HG02870 (cell line): ENCODE measurements at regions not wholly inside any gene's neighbourhood (a gene's known extent, or its start where the extent isn't known, plus 50 kb on each side); places are given as distances from the start of the nearest gene placed in this dataset.
"Not testable (repeated sequence)": the region's sequence is repeated elsewhere in the genome, so short reads cannot be mapped to it uniquely, and the experiment has no call there.

Experiments
- ATAC-seq: cut with Tn5 transposase; IDR thresholded peaks from one replicate; pipeline ENCODE4 v1.9.1; 2021; ENCODE audit warnings: mild to moderate bottlenecking, moderate library complexity; ENCODE audit not compliant: unreplicated experiment

DNA sequence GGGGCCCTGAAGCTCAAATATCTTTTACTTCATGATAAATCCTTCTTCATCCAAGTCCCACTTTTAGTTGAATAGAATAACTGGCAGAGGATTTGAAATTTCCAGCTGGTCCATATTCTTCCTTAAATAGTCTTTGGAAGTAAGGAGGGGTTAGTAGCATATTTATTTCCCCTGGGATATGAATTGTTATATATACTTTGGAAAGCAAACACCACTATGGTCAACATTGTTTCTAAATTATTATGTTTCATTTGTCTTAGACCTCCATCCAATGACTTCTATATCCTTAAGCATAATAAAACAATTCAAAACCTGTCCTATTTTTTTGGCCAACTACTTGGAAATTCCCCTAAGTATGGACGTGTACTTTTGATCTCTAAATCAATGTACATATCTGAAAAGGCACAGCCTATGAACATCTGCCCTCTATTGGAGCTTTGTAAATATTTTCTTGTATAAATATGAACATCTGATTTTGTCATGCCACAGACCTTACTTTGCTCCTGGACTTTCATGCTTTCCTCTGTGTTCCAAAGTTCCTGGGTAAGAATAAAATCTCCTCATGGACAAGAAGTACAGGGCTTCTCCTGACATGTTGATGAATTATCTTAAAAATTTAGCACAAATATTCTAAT, 1212.0 kb downstream of the GALC start:
- ATAC-seq, result no peak

- no peak for ATAC-seq
Measured at GRCh38 chr14:86780461-86780860, 1212.5 kb downstream of the GALC start.

DNA sequence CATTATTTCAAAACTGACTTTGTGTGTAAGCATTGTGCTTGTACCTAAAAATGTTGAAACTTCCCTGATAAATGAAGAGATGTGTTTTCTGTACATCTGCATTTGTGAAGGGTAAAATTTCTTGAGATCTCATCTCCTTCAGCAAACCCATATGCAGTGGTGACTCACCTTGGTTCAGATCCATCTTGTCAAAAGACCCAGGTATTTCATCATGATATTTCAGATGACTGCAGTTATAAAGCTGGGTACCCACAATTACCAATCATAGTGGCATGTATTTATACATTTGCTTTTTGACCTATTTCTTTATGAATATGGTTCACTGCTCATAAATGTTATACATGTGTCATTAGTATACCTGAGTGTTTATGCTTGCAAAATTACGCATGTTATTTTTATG, 1213.6 kb downstream of the GALC start:
- ATAC-seq, result no peak

DNA sequence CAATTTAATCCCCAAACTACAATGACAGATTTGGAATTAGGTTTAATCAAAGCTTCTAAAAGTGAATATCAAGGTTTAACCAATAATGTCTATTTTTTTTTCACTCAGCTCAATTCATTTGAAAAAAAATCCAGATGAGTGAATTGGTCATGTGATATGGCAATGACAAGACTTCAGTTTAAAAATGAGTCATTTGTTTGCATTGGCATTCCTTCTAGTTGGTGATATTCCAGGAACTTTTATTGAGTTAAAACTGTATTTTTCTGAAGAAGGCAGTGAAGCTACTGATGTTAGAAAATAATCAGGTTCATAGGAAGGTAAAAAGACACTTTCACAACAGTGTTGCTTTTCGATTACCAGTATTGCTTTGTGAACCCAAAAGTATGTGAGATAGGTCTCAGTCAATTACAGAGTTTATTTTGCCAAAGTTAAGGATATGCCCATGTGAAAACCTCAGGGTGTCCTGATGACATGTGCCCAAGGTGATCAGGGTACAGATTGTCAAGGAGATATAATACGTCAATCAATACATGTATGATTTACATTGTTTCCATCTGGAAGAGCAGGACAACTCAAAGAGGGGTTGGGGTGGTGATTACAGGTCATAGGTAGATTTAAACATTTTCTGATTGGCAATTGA, 1214.9 kb downstream of the GALC start:
- no peak for ATAC-seq

- not testable (repeated sequence) for ATAC-seq
Measured at GRCh38 chr14:86775896-86776295, 1217.1 kb downstream of the GALC start.

DNA sequence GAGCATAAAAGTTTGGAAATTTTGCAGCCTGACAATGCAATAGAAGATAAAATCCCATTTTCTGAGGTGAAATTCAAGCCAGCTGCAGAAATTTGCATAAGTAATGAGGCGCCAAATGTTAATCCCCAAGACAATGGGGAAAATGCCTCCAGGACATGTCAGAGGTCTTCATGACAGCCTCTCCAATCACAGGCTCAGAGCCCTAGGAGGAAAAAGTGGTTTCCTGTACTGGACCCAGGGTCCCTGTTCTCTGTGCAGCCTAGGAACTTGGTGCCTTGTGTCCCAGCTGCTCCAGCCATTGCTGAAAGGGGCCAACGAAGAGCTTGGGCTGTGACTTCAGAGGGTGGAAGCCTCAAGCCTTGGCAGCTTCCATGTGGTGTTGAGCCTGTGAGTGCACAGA, 1218.1 kb downstream of the GALC start:
- ATAC-seq, result no peak

DNA sequence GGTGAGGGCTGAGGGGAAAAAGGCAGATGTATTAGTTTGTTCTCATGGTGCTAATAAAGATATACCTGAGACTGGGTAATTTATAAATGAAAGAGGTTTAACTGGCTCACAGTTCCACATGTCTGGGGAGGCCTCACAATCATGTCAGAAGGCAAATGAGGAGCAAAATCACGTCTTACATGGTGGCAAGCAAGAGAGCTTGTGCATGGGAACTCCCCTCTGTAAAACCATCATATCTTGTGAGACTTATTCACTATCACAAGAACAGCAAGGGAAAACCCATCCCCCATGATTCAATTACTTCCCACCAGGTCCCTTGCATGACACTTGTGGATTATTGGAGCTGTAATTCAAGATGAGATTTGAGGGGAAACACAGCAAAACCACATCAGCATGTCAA, 1220.9 kb downstream of the GALC start:
- no peak for ATAC-seq

DNA sequence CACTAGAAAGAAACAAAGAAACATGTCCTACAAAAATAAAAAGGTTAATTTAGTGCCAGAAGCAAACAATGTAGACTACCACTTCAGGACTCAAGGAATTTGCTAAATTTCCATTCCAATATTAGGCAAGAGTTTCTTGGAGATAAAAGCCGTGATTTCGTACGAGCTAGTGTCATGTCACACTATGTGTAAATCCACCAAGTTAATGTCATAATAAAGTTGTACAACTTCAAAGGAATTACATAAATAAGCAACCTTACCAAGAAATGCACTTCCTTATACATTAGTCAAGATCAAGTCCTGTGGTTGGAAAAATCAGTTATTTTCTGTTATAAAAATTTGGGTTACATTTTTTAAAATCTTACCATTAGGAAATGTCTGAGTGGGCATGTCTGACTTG, 1222.8 kb downstream of the GALC start:
- no peak for ATAC-seq

GRCh38 chr14:86766469-86766868, 1226.5 kb downstream of the GALC start:
- no peak for ATAC-seq

- no peak for ATAC-seq
Measured at GRCh38 chr14:86761611-86762010, 1231.4 kb downstream of the GALC start.

GRCh38 chr14:86756521-86757190, 1226.7 kb downstream of the FLRT2 start:
- ATAC-seq, result no peak

DNA sequence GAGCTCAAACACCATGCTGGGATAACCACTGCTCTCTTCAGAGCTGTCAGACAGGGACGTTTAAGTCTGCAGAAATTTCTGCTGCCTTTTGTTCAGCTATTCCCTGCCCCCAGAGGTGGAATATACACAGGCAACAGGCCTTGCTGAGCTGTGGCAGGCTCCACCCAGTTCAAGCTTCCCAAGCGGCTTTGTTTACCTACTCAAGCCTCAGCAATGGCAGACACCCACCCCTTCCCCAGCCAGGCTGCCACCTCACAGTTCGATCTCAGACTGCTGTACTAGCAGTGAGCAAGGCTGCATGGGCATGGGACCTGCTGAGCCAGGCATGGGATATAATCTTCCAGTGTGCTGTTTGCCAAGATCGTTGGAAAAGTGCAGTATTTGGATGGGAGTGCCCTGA, 1220.5 kb downstream of the FLRT2 start:
- ATAC-seq, result not testable (repeated sequence)

DNA sequence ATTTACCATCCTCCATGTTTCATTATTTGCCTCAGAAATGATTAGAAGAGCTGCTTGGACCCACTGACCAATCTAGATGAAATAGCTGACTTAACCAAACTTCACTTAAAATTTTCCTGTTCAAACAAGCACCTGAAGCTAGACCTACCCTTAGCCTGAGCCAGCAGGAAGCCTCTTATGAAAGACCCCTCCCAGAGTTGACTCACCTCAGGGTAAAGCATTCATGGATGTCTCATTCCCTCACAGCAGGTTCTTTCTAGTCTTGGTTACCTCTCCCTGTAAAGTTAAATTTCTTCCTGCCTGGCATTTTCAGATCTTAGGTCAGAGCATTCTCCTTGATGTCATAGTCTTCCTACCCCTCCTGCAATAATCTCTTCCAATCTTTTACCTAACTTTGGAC, 1209.8 kb downstream of the FLRT2 start:
- no peak for ATAC-seq

GRCh38 chr14:86731427-86731826, 1201.5 kb downstream of the FLRT2 start:
- ATAC-seq, result not testable (repeated sequence)

- ATAC-seq, result no peak
Measured at GRCh38 chr14:86723254-86723624, 1193.3 kb downstream of the FLRT2 start.

- no peak for ATAC-seq
Measured at GRCh38 chr14:86722612-86723253, 1192.8 kb downstream of the FLRT2 start.

GRCh38 chr14:86714575-86714974, 1184.6 kb downstream of the FLRT2 start:
- no peak for ATAC-seq

- no peak for ATAC-seq
Measured at GRCh38 chr14:86714153-86714552, 1184.2 kb downstream of the FLRT2 start.

- no peak for ATAC-seq
Measured at GRCh38 chr14:86712727-86713126, 1182.8 kb downstream of the FLRT2 start.

DNA sequence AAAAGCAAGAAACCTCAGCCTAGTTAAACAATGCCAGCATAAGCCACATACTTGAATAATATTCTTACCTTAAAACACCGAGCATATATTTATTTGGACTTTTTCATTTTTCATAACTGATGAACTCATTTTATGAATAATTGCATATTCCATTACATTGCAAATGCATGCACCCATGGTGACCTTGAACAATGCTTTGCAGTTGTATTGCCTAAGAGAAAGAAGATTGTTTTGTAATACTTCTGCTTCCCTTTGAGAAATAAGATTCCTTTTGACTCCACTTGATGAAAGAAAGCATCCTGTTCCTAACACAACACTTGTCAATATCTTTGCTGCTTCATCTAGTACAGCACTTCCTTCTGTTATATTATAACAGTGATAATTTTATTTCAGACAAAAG, 1182.2 kb downstream of the FLRT2 start:
- ATAC-seq, result no peak

- no peak for ATAC-seq
Measured at GRCh38 chr14:86708846-86709339, 1178.9 kb downstream of the FLRT2 start.

GRCh38 chr14:86707071-86707470, 1177.1 kb downstream of the FLRT2 start:
- no peak for ATAC-seq
